Activated gamma-delta T cell treated with anti-CD3 and anti-CD28 coated beads, Interleukin-2, amount 50 U/mL, for 16 hours (primary cell): ENCODE measurements at regions not wholly inside any gene's neighbourhood (a gene's known extent, or its start where the extent isn't known, plus 50 kb on each side); places are given as distances from the start of the nearest gene placed in this dataset.
"Not testable (repeated sequence)": the region's sequence is repeated elsewhere in the genome, so short reads cannot be mapped to it uniquely, and the experiment has no call there.

ENCODE experiments used
- DNase-seq: peaks from one replicate; pipeline ENCODE4 v3.0.0-alpha.2; 2020; ENCODE audit warnings: low read depth

- no peak for DNase-seq
These were observed 97.2 kb downstream of the KDR start for GRCh38 chr4:55028196-55028595.

GRCh38 chr4:55027596-55027995, 97.8 kb downstream of the KDR start:
- no peak for DNase-seq

GRCh38 chr4:55025456-55025855, 99.9 kb downstream of the KDR start:
- not testable (repeated sequence) for DNase-seq

- DNase-seq: no peak
These were observed 102.4 kb downstream of the KDR start for GRCh38 chr4:55023030-55023429.

GRCh38 chr4:55021214-55021613, 104.2 kb downstream of the KDR start:
- no peak for DNase-seq

- DNase-seq: no peak
These were observed 105.3 kb downstream of the KDR start for GRCh38 chr4:55020131-55020530.

- DNase-seq: no peak
These were observed 106.4 kb downstream of the KDR start for GRCh38 chr4:55018978-55019377.

- DNase-seq: no peak
These were observed 106.9 kb downstream of the KDR start for GRCh38 chr4:55018521-55018920.

GRCh38 chr4:55017406-55017805, 108.0 kb downstream of the KDR start:
- no peak for DNase-seq

GRCh38 chr4:55016131-55016530, 109.3 kb downstream of the KDR start:
- no peak for DNase-seq

- DNase-seq: no peak
These were observed 110.5 kb downstream of the KDR start for GRCh38 chr4:55014876-55015275.

- no peak for DNase-seq
These were observed 111.9 kb downstream of the KDR start for GRCh38 chr4:55013431-55013955.

- no peak for DNase-seq
These were observed 112.8 kb downstream of the KDR start for GRCh38 chr4:55012363-55013230.

GRCh38 chr4:55011761-55012160, 113.6 kb downstream of the KDR start:
- no peak for DNase-seq

GRCh38 chr4:55010550-55010949, 114.8 kb downstream of the KDR start:
- no peak for DNase-seq

- DNase-seq: no peak
These were observed 117.0 kb downstream of the KDR start for GRCh38 chr4:55008166-55009056.

GRCh38 chr4:55005910-55006309, 119.5 kb downstream of the KDR start:
- no peak for DNase-seq

GRCh38 chr4:55004831-55005230, 120.6 kb downstream of the KDR start:
- DNase-seq: no peak

- DNase-seq: no peak
These were observed 123.0 kb downstream of the KDR start for GRCh38 chr4:55002431-55002830.

- no peak for DNase-seq
These were observed 123.9 kb downstream of the KDR start for GRCh38 chr4:55001538-55001937.

GRCh38 chr4:54999003-54999402, 126.4 kb downstream of the KDR start:
- no peak for DNase-seq

GRCh38 chr4:54993473-54994026, 131.8 kb downstream of the KDR start:
- DNase-seq: not testable (repeated sequence)
